ENCODE measurements at regions not wholly inside any gene's neighbourhood (a gene's known extent, or its start where the extent isn't known, plus 50 kb on each side); places are given as distances from the start of the nearest gene placed in this dataset.
"Not testable (repeated sequence)": the region's sequence is repeated elsewhere in the genome, so short reads cannot be mapped to it uniquely, and the experiment has no call there.

DNA sequence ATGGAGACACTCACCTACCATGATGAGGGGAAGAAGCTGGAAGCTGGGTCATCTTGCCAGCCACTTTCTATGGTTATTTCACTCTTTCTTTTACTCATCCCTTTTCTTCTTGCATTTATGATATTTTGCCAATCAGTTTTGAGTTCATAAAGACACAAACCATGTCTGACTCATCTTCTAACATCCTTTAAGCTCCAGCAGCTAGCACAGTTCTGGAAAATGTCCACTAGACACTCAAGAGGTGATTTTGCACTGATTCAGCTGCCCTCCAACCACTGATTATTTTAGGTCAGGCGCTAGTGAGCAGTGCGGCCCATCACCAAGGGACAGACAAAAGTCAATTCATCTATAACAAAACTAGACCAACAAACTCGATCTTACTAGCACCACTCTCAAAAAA is 537.1 kb upstream of the ID2 start:
- TF ChIP-seq, protein P1, sequence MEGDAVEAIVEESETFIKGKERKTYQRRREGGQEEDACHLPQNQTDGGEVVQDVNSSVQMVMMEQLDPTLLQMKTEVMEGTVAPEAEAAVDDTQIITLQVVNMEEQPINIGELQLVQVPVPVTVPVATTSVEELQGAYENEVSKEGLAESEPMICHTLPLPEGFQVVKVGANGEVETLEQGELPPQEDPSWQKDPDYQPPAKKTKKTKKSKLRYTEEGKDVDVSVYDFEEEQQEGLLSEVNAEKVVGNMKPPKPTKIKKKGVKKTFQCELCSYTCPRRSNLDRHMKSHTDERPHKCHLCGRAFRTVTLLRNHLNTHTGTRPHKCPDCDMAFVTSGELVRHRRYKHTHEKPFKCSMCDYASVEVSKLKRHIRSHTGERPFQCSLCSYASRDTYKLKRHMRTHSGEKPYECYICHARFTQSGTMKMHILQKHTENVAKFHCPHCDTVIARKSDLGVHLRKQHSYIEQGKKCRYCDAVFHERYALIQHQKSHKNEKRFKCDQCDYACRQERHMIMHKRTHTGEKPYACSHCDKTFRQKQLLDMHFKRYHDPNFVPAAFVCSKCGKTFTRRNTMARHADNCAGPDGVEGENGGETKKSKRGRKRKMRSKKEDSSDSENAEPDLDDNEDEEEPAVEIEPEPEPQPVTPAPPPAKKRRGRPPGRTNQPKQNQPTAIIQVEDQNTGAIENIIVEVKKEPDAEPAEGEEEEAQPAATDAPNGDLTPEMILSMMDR (IDR thresholded peaks at IDR 0.05), result no peak
- intact Hi-C loops (cut with micrococcal nuclease), result no loop called here
- no peaks in the 10 kb centered on the region for H3K4me1 Mint-ChIP-seq
- no peak overlapping the region for H3K4me3 Mint-ChIP-seq
- H3K27ac Mint-ChIP-seq, result no peak overlapping the region
- DNase-seq (no peak), ATAC-seq (ENCODE audit: low read depth) (no peak)
- POLR2A ChIA-PET, result interaction anchor here (0.6 kb wide), 1 partner anchor 1712 kb away, joined by 3 read pairs; no protein-coding TSS in a partner anchor
- CTCF ChIA-PET, result no interaction called here
- H3K36me3 Mint-ChIP-seq (ENCODE audit: low read depth), result no peaks in the 10 kb centered on the region
- H3K27me3 Mint-ChIP-seq, result peaks cover 19% of the 10 kb centered on the region
- no peaks in the 10 kb centered on the region for H3K9me3 Mint-ChIP-seq

DNA sequence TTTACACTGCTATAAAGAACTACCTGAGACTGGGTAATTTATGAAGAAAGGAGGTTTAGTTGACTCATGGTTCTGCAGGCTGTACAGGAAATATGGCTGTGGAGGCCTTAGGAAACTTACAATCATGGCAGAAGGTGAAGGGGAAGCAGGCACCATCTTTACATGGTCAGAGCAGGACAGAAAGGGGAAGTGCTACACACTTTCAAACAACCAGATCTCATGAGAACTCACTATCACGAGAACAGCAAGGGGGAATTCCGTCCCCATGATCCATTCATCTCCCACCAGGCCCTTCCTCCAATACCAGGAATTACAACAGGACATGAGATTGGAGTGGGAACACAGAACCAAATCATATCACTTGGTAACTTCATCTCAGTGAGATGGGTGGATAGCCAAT is 536.5 kb upstream of the ID2 start:
- H3K27me3 Mint-ChIP-seq, result peaks cover 25% of the 10 kb centered on the region
- ATAC-seq (ENCODE audit: low read depth); H3K27ac Mint-ChIP-seq; CTCF ChIA-PET; H3K4me1 Mint-ChIP-seq; DNase-seq; intact Hi-C loops (cut with micrococcal nuclease); H3K36me3 Mint-ChIP-seq (ENCODE audit: low read depth); H3K9me3 Mint-ChIP-seq; H3K4me3 Mint-ChIP-seq: not testable (repeated sequence)
- POLR2A ChIA-PET, result interaction anchor here (0.6 kb wide), 1 partner anchor 1712 kb away, joined by 3 read pairs; no protein-coding TSS in a partner anchor

DNA sequence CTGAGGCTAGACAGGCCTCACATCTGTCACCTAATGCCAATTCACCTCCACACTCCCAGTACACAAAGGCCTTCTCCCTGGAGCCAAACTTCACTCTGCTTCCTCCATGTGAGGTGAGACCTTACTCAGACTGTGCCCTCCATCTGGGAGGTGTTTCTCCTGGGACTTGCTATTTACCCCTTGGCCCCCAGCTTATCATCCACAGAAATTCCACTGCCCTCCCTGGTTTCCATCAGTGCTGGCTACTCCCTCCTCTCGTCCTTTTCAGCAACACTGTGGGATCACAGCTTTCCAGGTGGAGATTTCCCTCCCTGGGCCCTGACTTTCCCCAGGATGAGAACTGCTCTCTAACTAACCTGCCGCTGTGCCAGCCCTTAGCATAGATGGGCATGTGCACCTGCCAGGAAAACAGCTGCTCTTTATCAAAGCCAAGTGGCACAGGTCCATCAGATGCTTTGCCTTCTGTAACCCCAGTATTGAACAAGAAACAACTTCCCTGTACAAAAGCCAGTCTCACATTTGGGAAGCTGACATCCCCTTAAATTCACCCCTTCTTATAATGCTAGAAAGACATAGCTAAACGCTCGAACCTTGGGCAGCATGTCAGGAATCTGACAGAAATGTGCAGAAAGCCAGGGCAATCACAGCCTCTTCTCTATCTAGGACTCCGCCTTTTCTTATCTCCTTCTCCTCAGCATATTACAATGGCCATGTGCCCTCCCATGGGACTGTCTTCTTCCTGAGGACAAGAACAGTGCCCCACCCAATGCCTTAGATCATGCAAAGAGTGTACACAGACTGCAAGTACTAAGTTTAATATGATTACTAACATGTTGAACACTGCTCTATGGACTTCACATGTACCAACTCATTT is 535.5 kb upstream of the ID2 start:
- POLR2A ChIA-PET, result no interaction called here
- CTCF ChIA-PET, result no interaction called here

DNA sequence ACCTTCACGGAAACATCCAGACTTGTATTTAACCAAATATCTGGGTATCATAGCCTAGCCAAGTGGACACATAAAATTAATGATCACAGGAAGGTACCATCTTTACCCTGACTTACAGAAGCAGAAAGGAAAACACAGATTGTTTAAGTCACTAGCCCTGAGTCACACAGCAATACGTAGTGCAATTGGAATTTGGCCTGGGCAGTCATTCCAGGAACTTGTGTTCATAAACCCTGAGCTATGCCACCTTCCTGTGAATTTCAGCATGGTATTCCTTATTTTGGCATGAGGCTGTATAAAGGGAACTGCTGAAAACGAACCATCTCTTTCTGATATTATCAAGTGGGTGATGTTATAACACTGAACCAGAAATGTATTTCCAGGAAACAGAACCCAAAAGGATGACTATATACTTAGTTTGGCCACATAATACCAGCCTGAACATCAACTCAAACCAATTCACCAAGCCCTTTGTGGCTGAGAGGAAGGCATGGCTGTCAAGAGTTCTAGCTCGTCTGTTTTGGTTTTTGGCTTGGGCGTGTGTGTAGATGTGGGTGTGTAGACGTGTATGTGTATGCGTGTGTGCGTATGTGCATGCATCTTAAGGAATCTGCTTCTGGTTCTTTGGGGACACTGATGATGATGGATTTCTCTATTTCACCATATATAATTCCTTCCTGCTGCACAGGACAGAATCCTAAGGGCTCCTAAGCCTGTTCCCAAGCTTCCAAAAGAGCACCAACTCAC is 533.4 kb upstream of the ID2 start:
- ATAC-seq (ENCODE audit: low read depth) (no peak), DNase-seq (no peak)
- peaks cover 21% of the 10 kb centered on the region for H3K27me3 Mint-ChIP-seq
- ChIA-PET POLR2A (no interaction called here), CTCF (no interaction called here)
- H3K36me3 Mint-ChIP-seq (ENCODE audit: low read depth), result no peaks in the 10 kb centered on the region
- H3K9me3 Mint-ChIP-seq, result no peaks in the 10 kb centered on the region
- no peak overlapping the region for H3K27ac Mint-ChIP-seq
- no peak overlapping the region for H3K4me3 Mint-ChIP-seq
- TF ChIP-seq, protein P1 (IDR thresholded peaks at IDR 0.05), result no peak
- intact Hi-C loops (cut with micrococcal nuclease), result no loop called here
- H3K4me1 Mint-ChIP-seq, result peaks cover 11% of the 10 kb centered on the region

More for the DNA sequence above, 535.5 kb upstream of the ID2 start:
- TF ChIP-seq, protein P1 (IDR thresholded peaks at IDR 0.05), result no peak
- intact Hi-C loops (cut with micrococcal nuclease), result no loop called here
- H3K4me1 Mint-ChIP-seq, result no peaks in the 10 kb centered on the region
- H3K27ac Mint-ChIP-seq, result no peak overlapping the region
- H3K27me3 Mint-ChIP-seq, result peaks cover 28% of the 10 kb centered on the region
- ATAC-seq (ENCODE audit: low read depth), result no peak
- no peaks in the 10 kb centered on the region for H3K36me3 Mint-ChIP-seq (ENCODE audit: low read depth)
- no peaks in the 10 kb centered on the region for H3K9me3 Mint-ChIP-seq
- DNase-seq, result no peak
- no peak overlapping the region for H3K4me3 Mint-ChIP-seq

DNA sequence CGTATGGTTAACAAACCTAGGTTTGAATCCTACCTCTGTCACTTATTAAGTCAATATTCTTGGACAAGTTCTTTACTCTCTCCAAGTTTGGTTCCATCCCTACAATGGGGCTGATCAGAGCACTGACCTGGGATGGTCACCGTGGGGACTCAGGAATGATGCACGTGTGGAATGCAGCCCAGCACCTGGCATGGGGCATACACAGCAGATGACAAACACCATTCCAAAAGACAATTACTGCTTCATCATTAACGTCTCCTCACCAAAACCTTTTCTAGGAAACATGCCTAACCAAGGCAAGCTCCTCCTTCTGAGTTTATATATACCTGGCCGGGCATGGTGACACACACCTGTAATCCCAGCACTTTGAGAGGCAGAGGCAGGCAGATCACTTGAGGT is 532.9 kb upstream of the ID2 start:
- H3K9me3 Mint-ChIP-seq, result no peaks in the 10 kb centered on the region
- no peak for DNase-seq
- POLR2A ChIA-PET, result no interaction called here
- no peak for ATAC-seq (ENCODE audit: low read depth)
- H3K4me3 Mint-ChIP-seq, result no peak overlapping the region
- CTCF ChIA-PET, result no interaction called here
- H3K4me1 Mint-ChIP-seq, result peaks cover 11% of the 10 kb centered on the region
- H3K36me3 Mint-ChIP-seq (ENCODE audit: low read depth), result no peaks in the 10 kb centered on the region
- peaks cover 25% of the 10 kb centered on the region for H3K27me3 Mint-ChIP-seq
- no peak overlapping the region for H3K27ac Mint-ChIP-seq
- TF ChIP-seq, protein P1 (IDR thresholded peaks at IDR 0.05), result no peak
- intact Hi-C loops (cut with micrococcal nuclease), result no loop called here

All from activated B cell treated with CpG ODN at 0.5 μM for 24 hours (primary cell).